DND-41 (cell line): ENCODE measurements at regions not wholly inside any gene's neighbourhood (a gene's known extent, or its start where the extent isn't known, plus 50 kb on each side); places are given as distances from the start of the nearest gene placed in this dataset.

Source experiments
- EZH2 ChIP-seq: IDR thresholded peaks from 3 replicates; pipeline ENCODE4 v1.6.1; 2012; ENCODE audit warnings: borderline replicate concordance, low read depth, mild to moderate bottlenecking, moderate library complexity, low read length, inconsistent platforms; ENCODE audit not compliant: severe bottlenecking
- TF ChIP-seq, protein P1 (sequence below): IDR thresholded peaks from 2 replicates; pipeline ENCODE4 v1.5.1; 2012; ENCODE audit warnings: borderline replicate concordance, low read length, moderate library complexity, mild to moderate bottlenecking; ENCODE audit not compliant: poor library complexity, severe bottlenecking; ENCODE audit errors: extremely low read depth

- no peak for TF ChIP-seq EZH2
- TF ChIP-seq, protein P1, sequence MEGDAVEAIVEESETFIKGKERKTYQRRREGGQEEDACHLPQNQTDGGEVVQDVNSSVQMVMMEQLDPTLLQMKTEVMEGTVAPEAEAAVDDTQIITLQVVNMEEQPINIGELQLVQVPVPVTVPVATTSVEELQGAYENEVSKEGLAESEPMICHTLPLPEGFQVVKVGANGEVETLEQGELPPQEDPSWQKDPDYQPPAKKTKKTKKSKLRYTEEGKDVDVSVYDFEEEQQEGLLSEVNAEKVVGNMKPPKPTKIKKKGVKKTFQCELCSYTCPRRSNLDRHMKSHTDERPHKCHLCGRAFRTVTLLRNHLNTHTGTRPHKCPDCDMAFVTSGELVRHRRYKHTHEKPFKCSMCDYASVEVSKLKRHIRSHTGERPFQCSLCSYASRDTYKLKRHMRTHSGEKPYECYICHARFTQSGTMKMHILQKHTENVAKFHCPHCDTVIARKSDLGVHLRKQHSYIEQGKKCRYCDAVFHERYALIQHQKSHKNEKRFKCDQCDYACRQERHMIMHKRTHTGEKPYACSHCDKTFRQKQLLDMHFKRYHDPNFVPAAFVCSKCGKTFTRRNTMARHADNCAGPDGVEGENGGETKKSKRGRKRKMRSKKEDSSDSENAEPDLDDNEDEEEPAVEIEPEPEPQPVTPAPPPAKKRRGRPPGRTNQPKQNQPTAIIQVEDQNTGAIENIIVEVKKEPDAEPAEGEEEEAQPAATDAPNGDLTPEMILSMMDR, result no peak
Measured at GRCh38 chr4:162959046-162959445, 207.6 kb downstream of the NAF1 start.
